HEK293 (cell line): ENCODE measurements at regions not wholly inside any gene's neighbourhood (a gene's known extent, or its start where the extent isn't known, plus 50 kb on each side); places are given as distances from the start of the nearest gene placed in this dataset.

Experiments
- CTCF ChIA-PET: fragments of 350-600 bp; formaldehyde crosslinking; extraction: SDS; loops from one replicate; lab custom pipeline; 2021; ENCODE audit warnings: antibody characterized with exemption; lab: Yijun Ruan, JAX
- POLR2A ChIA-PET: fragments of 300-600 bp; formaldehyde crosslinking; extraction: SDS; loops from one replicate; lab custom pipeline; 2020; ENCODE audit warnings: antibody characterized with exemption, inconsistent platforms; lab: Yijun Ruan, JAX
- H3K27ac ChIP-seq: fragments of 200-500 bp; sonication (Bioruptor generic); 2 replicates; pipeline ENCODE4 v1.5.1; 2014; ENCODE audit warnings: low read depth, low read length, control low read depth, inconsistent platforms; ENCODE audit errors: extremely low read depth
- H3K36me3 ChIP-seq, 2 experiments: fragments of 200-500 bp in 1 of 2; sonication (Bioruptor generic) in 1 of 2; 1 replicate in 1 of 2; 2 replicates in 1 of 2; pipeline ENCODE4 v1.5.1; 2014 to 2017; ENCODE audit warnings: inconsistent platforms in 2 of 2, low read length in 2 of 2; ENCODE audit not compliant: control insufficient read depth in 2 of 2, insufficient read depth in 1 of 2
- H3K4me1 ChIP-seq: fragments of 200-500 bp; sonication (Bioruptor generic); 2 replicates; pipeline ENCODE4 v1.5.1; 2014; ENCODE audit warnings: mild to moderate bottlenecking, low read length, inconsistent platforms; ENCODE audit not compliant: control insufficient read depth, insufficient read depth
- H3K4me3 ChIP-seq: 2 replicates; pipeline ENCODE4 v1.5.1; 2011; ENCODE audit warnings: low read depth, mild to moderate bottlenecking, control low read depth, low read length, moderate library complexity
- H3K9me3 ChIP-seq: fragments of 200-500 bp; sonication (Bioruptor generic); 2 replicates; pipeline ENCODE4 v1.5.1; 2014; ENCODE audit warnings: low read depth, low read length, inconsistent platforms; ENCODE audit not compliant: control insufficient read depth, insufficient read depth
- BCL6B ChIP-seq: fragments of 450-650 bp; formaldehyde crosslinking; IDR thresholded peaks from 2 replicates; pipeline ENCODE4 v1.5.1; 2017; ENCODE audit warnings: missing biosample characterization, missing genetic modification characterization
- HOXD13 ChIP-seq: sonication (generic); formaldehyde crosslinking; IDR thresholded peaks from 2 replicates; pipeline ENCODE4 v1.8.0; 2022; ENCODE audit warnings: missing genetic modification reagents, borderline replicate concordance
- KLF16 ChIP-seq: fragments of 450-650 bp; formaldehyde crosslinking; IDR thresholded peaks from 2 replicates; pipeline ENCODE4 v1.5.1; 2017; ENCODE audit warnings: missing biosample characterization, missing genetic modification characterization
- MYNN ChIP-seq: fragments of 450-650 bp; formaldehyde crosslinking; IDR thresholded peaks from 2 replicates; pipeline ENCODE4 v1.5.1; 2016; ENCODE audit warnings: missing biosample characterization, missing genetic modification characterization, borderline replicate concordance
- REST ChIP-seq: fragments of 450-650 bp; formaldehyde crosslinking; IDR thresholded peaks from 2 replicates; pipeline ENCODE4 v1.5.1; 2016; ENCODE audit warnings: missing biosample characterization, missing genetic modification characterization
- SCRT2 ChIP-seq: fragments of 450-650 bp; formaldehyde crosslinking; IDR thresholded peaks from 2 replicates; pipeline ENCODE4 v1.5.1; 2016; ENCODE audit warnings: missing biosample characterization, missing genetic modification characterization
- ZBTB1 ChIP-seq: fragments of 450-650 bp; formaldehyde crosslinking; IDR thresholded peaks from 2 replicates; pipeline ENCODE4 v1.5.1; 2016; ENCODE audit warnings: missing biosample characterization, missing genetic modification characterization
- ZBTB10 ChIP-seq: fragments of 450-650 bp; formaldehyde crosslinking; IDR thresholded peaks from 2 replicates; pipeline ENCODE4 v1.5.1; 2016; ENCODE audit warnings: missing biosample characterization, missing genetic modification characterization
- ZBTB6 ChIP-seq: fragments of 450-650 bp; formaldehyde crosslinking; IDR thresholded peaks from 2 replicates; pipeline ENCODE4 v1.5.1; 2017; ENCODE audit warnings: missing biosample characterization, missing genetic modification characterization
- ZIC2 ChIP-seq: fragments of 450-650 bp; formaldehyde crosslinking; IDR thresholded peaks from 2 replicates; pipeline ENCODE4 v1.5.1; 2016; ENCODE audit warnings: missing biosample characterization, missing genetic modification characterization
- ZNF121 ChIP-seq: fragments of 450-650 bp; formaldehyde crosslinking; IDR thresholded peaks from 2 replicates; pipeline ENCODE4 v1.5.1; 2016; ENCODE audit warnings: missing biosample characterization, missing genetic modification characterization
- ZNF138 ChIP-seq: fragments of 450-650 bp; formaldehyde crosslinking; IDR thresholded peaks from 2 replicates; pipeline ENCODE4 v1.5.1; 2016; ENCODE audit warnings: missing biosample characterization, missing genetic modification characterization, borderline replicate concordance
- ZNF148 ChIP-seq: fragments of 450-650 bp; formaldehyde crosslinking; IDR thresholded peaks from 2 replicates; pipeline ENCODE4 v1.5.0; 2017; ENCODE audit warnings: missing biosample characterization, missing genetic modification characterization, borderline replicate concordance
- ZNF175 ChIP-seq: fragments of 450-650 bp; formaldehyde crosslinking; IDR thresholded peaks from 2 replicates; pipeline ENCODE4 v1.5.1; 2016; ENCODE audit warnings: missing biosample characterization, missing genetic modification characterization
- ZNF223 ChIP-seq: fragments of 450-650 bp; formaldehyde crosslinking; IDR thresholded peaks from 2 replicates; pipeline ENCODE4 v1.5.1; 2016; ENCODE audit warnings: missing biosample characterization, missing genetic modification characterization
- ZNF37A ChIP-seq: fragments of 450-650 bp; IDR thresholded peaks from 2 replicates; pipeline ENCODE4 v1.5.1; 2018; ENCODE audit warnings: missing biosample characterization, missing genetic modification characterization
- ZNF394 ChIP-seq: fragments of 450-650 bp; formaldehyde crosslinking; IDR thresholded peaks from 2 replicates; pipeline ENCODE4 v1.5.1; 2016; ENCODE audit warnings: missing biosample characterization, missing genetic modification characterization, mild to moderate bottlenecking, moderate library complexity, borderline replicate concordance
- ZNF629 ChIP-seq: fragments of 450-650 bp; formaldehyde crosslinking; IDR thresholded peaks from 2 replicates; pipeline ENCODE4 v1.5.1; 2017; ENCODE audit warnings: missing biosample characterization, missing genetic modification characterization
- TF ChIP-seq, protein P1 (sequence below): fragments of 450-650 bp; formaldehyde crosslinking; IDR thresholded peaks from 2 replicates; pipeline ENCODE4 v1.5.1; 2016; ENCODE audit warnings: missing biosample characterization, missing genetic modification characterization

GRCh38 chr12:19000836-19001235, 128.7 kb upstream of the PLEKHA5 start (continued):
- no peak for TF ChIP-seq ZNF148 (tag by site-specific recombination)
- TF ChIP-seq SCRT2 (tag by site-specific recombination), result no peak
- TF ChIP-seq, all 188 proteins: peak for 0

DNA sequence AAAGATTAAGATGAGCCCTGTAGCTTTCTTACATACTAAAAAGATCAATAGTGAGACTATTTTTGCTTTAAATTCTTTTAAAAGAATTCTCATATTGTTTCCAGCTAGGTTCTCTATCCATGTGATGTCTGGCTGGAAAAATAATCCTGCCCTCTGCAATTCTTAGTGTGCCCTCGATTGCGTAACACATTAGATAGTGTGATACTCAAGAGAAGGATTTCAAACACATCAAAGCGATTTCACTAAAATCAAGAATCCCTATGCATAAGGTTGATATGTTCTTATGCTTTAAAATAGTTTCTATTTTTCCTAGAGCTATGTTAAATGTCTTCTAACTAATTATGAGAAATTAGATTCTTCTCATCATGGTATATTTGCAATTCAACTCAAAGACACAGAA, 127.3 kb upstream of the PLEKHA5 start:
- Histone ChIP-seq H3K9me3 (no peaks in the 10 kb centered on the region), H3K4me3 (no peak overlapping the region), H3K4me1 (no peaks in the 10 kb centered on the region), H3K36me3 (no peaks in the 10 kb centered on the region), H3K27ac (no peak overlapping the region)
- POLR2A ChIA-PET, result no interaction called here
- CTCF ChIA-PET, result interaction anchor here (0.5 to 0.9 kb wide), 3 partner anchors 25 to 111 kb away, joined by 3 to 4 read pairs (median 3); no protein-coding TSS in a partner anchor
- TF ChIP-seq ZBTB1 (no peak), ZNF394 (tag by site-specific recombination) (no peak), REST (tag by site-specific recombination) (no peak), ZNF138 (no peak), HOXD13 (no peak), ZNF223 (tag by site-specific recombination) (no peak), BCL6B (tag by site-specific recombination) (no peak), ZNF121 (tag by site-specific recombination) (no peak), ZNF629 (tag by site-specific recombination) (no peak), ZBTB6 (tag by site-specific recombination) (no peak), ZBTB10 (no peak), MYNN (tag by site-specific recombination) (no peak), KLF16 (no peak), ZIC2 (tag by site-specific recombination) (no peak), ZNF37A (tag by site-specific recombination) (no peak), ZNF175 (no peak)
- TF ChIP-seq, protein P1, sequence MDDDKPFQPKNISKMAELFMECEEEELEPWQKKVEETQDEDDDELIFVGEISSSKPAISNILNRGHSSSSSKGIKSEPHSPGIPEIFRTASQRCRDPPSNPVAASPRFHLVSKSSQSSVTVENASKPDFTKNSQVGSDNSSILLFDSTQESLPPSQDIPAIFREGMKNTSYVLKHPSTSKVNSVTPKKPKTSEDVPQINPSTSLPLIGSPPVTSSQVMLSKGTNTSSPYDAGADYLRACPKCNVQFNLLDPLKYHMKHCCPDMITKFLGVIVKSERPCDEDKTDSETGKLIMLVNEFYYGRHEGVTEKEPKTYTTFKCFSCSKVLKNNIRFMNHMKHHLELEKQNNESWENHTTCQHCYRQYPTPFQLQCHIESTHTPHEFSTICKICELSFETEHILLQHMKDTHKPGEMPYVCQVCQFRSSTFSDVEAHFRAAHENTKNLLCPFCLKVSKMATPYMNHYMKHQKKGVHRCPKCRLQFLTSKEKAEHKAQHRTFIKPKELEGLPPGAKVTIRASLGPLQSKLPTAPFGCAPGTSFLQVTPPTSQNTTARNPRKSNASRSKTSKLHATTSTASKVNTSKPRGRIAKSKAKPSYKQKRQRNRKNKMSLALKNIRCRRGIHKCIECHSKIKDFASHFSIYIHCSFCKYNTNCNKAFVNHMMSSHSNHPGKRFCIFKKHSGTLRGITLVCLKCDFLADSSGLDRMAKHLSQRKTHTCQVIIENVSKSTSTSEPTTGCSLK (tag by site-specific recombination), result no peak
